ENCODE measurements at regions not wholly inside any gene's neighbourhood (a gene's known extent, or its start where the extent isn't known, plus 50 kb on each side); places are given as distances from the start of the nearest gene placed in this dataset.
"Not testable (repeated sequence)": the region's sequence is repeated elsewhere in the genome, so short reads cannot be mapped to it uniquely, and the experiment has no call there.

DNA sequence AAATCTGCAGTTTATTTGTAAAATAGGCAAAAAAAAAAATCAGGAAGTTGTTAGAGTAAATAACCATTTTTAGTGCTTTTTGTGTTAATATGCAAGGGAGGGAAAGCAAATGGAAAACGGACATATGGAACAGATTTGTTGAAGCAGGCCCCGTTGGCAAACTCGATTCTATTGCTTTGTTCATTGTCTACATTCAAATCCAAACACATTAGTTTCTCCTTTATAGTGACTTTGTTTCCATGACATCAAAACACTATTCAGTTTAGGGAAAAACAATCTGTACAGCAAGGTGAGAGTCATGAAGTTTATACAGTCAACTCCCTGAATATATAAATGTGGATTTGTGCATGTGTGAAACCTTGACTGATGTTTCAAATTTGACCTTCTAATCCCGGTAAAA is 142.2 kb downstream of the FAM47A start:
- no peak for DNase-seq

DNA sequence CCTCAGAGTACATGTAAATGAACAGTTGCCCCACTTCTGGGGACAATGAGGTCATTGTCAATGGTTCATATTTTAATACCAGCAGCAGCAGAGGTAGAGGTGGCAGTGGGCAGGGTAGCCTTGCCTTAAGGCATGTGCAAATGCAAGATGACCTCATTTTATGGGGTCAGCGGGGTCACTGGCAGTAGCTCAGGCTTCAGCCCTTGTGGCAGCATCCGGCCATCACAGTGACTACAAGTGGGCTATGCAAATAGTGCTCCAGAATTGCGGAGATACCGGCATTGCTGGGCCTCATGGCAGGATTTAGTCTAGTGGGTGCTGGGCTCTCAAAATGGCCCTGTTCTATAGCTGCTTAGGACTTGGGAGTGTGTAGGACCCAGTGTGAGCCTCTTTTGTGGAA is 144.7 kb downstream of the FAM47A start:
- no peak for DNase-seq

GRCh38 chrX:33974676-33975075 is 157.4 kb downstream of the FAM47A start:
- no peak for DNase-seq

GRCh38 chrX:33970028-33970967 is 161.8 kb downstream of the FAM47A start:
- DNase-seq = no peak

- DNase-seq = no peak
Observed at GRCh38 chrX:33969105-33969504, 163.0 kb downstream of the FAM47A start.

- DNase-seq = no peak
Observed at GRCh38 chrX:33968611-33969010, 163.5 kb downstream of the FAM47A start.

DNA sequence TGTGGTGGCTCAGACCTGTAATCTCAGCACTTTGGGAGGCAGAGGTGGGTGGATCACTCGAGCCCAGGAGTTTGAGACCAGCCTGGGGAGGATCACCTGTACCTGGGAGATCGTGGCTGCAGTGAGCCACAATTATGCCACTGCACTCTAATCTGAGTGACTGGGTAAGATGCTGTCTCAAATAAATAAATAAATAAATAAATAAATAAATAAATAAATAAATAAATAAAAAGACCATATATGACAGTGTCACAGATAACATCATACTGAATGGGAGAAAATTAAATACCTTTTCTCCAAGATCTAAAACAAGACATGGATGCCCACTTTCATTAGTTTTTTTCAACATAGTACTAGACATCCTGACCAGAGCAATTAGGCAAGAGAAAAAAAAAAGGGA is 182.8 kb downstream of the FAM47A start:
- no peak for DNase-seq

DNA sequence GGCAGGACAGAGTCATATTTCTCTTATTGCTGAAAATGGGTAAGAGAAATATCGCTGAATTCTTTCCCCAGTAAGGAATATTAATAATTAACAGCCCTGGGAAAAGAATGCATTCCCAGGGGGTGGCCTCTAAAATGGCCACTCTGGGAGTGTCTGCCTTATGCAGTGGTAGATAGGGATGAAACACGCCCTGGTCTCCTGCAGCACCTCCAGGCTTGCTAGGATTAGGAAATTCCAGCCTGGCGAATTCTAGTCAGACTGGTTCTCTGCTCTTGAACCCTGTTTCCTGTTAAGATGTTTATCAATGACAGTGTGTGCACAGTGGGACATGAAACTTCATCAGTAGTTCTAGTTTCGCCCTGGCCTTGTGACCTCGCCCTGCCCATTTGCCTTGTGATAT is 205.9 kb downstream of the FAM47A start:
- not testable (repeated sequence) for DNase-seq

DNA sequence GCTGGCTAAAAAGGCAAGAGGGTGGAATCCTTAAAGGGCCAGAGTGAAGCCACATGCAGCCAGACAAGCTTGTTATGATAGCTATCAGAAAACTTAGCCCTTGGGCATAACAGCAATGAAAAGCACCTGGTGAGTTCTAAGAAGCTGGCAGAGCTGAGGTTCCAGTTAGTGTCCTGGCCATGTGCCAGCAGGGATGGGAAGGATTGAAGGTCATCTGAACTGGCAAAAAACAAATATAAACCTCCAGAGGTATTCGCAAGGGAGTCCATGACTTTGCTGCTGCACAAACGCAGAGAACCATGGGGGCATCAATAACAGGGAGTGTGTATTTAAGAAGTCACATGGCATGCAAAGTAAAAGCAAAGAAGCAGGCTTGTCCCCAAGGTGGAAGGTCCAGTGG is 208.9 kb downstream of the FAM47A start:
- no peak for DNase-seq

DNA sequence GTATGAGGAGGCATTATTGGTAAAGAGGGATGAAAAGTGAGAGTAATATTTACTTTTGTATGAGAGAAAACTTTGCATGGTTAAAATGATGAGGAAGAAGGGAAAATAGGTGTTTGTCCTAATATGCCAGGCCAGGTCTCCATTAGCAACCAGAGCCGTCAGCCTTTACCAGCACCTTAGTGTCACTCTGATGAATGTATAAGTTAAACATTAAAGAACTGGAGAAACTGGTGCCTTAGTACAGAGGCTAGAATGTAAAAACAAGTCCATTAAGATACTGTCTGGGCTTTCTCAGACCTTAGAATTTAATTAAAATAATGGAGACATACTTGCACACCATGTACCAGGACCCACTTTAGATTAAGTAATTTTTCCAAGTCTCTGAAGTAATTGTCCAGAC is 222.3 kb downstream of the FAM47A start:
- peak; percentile 13 for DNase-seq

GRCh38 chrX:33908898-33909297 is 223.2 kb downstream of the FAM47A start:
- no peak for DNase-seq

- DNase-seq = no peak
Observed at GRCh38 chrX:33908074-33908473, 224.0 kb downstream of the FAM47A start.

DNA sequence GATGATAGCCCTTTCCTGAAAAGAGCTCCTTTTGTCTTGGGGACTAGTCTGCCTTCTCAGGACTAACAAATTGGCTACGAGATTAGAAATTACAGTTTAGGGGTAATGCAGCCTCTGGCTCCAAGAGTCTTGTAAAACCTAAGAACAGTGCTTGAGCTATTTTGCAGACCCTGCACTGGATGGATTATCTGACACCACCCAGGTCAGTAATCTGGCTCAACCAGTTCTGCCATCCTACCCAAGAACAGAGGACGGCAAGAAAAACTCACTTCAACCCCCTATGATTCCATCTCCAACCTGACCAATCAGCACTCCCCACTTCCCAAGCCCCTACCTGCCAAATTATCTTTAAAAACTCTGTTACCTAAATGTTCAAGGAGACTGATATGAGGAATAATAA is 225.1 kb downstream of the FAM47A start:
- DNase-seq = no peak

- no peak for DNase-seq
Observed at GRCh38 chrX:33892670-33893069, 239.4 kb downstream of the FAM47A start.

DNA sequence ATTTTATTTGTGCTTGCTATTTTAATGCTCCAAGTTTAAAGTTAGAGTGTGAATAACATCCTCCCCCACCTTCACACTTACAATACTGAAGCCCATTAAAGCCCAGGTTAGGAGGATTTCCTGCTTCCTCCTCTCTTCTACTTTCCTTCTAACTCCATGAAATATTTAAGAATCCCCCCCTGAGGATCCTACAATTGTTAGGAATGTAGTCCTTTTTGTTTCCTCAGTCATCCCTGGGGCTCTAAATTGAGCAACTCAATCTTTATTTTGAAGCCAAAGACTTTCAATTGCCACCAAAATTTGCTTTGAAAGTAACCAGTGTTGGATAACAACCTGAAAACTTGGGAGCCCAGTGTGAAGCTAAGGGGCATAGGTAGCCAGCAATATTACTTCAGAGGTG is 276.9 kb downstream of the FAM47A start:
- no peak for DNase-seq

DNA sequence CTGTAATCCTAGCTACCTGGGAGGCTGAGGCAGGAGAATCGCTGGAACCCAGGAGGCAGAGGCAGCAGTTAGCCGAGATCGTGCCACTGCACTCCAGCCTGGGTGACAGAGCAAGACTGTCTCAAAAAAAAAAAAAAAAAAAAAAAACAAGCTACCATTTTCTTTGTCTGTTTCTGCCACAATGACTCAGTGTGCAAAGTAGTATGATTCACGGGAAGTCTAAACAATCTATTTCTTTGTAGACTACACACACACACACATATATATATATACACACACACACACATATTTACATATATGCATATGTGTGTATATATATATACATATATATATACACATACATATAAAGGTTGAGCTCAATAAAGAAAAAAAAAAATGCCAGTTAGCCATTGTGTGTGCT is 280.0 kb downstream of the FAM47A start:
- DNase-seq = not testable (repeated sequence)

GRCh38 chrX:33840176-33840575 is 291.9 kb downstream of the FAM47A start:
- peak; percentile 12 for DNase-seq

DNA sequence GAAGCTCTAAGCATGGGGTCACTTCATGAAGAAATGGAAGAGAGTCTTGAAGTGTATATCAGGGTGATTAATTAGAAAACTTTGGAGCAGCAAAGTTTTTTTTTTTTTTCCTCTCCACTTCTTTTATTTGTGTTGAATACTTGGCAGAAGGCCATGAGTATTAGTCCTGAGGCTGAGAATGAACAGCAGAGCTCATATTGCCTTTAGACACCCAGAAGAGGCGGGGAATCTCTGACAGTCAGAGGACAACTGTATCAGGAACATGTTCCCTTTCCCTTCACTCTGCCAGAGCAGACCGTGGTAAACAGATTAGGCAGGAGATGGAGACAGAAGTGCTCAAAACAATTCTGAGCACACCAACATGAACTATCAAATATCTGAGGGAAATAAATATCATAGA is 300.9 kb downstream of the FAM47A start:
- DNase-seq = no peak

DNA sequence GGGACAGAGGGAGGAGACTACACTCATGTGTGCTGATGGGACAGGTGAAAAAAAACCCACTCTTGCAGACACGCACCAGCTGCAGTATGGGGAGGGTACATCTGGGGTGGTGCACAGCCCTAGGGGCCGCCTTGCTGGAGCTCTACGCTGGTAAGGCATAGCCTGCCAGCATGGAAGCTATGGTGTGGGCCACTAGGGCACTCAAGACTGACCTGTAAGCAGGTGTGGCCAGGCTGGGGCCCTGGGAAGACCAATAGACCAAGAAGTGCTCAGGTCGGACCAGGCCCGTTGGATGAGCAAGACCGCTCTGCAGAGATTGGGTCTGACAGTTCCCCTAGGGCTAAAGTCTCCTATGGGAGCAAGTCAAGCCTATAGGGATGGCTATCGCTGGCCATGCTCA is 314.8 kb downstream of the FAM47A start:
- no peak for DNase-seq

DNA sequence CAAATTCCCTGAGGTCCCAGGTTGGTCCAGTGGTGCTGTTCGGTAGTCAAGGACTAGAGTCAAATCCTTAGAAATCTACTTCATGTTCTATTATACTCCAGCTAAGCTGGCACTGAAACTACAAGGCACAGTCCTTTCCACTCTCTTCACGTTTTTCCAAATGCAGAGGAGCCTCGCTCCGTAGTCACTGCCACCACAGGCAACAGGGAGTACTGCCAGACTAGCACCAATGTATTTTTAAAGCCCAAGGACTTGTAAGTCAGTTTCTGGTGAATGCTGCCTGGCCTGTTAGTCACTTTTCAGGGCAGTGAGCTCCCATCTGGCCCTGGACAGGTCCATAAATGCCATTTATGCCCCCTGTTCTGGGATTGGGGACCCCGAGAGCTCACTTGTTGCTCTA is 323.5 kb downstream of the FAM47A start:
- DNase-seq = no peak

DNA sequence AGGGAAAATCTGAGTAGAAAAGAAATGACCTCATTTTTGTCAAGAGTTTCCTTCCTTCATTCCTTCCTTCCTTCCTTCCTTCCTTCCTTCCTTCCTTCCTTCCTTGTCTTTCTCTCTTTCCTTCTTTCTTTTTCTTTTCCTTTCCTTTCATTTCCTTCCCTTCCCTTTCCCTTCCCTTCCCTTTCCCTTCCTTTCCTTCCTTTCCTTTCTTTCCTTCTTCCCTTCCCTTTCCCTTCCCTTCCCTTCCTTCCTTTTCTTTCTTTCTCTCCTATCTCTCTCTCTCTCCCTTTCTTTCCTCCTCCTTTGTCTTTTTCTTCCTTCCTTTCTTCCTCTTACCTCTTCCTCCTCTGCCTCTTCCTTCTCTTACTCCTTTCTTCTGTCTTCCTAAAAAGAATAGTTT is 347.6 kb downstream of the FAM47A start:
- DNase-seq = no peak

DNA sequence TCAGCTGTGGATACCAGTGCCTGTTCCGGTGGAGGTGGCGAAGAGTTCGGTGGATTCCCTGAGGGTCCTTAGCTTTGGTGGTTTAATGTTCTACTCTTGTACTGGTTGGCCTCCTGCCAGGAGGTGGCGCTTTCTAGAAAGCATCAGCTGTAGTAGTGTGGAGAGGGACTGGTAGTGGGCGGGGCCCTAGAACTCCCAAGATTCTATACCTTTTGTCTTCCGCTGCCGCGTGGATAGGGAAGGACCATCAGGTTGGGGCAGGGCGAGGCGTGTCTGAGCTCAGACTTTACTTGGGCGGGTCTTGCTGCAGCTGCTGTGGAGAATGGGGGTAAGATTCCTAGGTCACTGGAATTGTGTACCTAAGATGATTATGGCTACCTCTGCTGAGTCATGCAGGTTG is 390.3 kb downstream of the FAM47A start:
- no peak for DNase-seq

GRCh38 chrX:33735182-33735581 is 396.9 kb downstream of the FAM47A start:
- DNase-seq = no peak

Measured in left kidney (tissue), 1 donor.